ENCODE measurements at regions not wholly inside any gene's neighbourhood (a gene's known extent, or its start where the extent isn't known, plus 50 kb on each side); places are given as distances from the start of the nearest gene placed in this dataset.

DNA sequence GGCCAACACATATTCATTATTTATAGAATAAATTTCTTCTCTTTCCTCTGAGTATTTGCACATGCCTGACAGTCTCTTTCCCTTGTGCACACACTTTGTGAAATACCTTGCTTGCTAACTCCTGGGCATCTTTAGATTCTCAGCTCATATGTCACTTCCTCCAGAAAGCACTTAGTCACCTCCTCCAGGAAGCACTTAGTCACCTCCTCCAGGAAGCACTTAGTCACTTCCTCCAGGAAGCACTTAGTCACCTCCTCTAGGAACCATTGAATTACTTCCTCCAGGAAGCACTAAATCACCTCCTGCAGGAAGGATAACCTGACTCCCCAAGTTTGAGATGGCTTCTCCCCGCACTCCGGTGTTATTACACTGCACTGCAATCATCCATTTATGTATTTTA lies 462.5 kb upstream of the EEF2KMT start:
- no peak for DNase-seq (ENCODE audit: low read depth, low spot score)

DNA sequence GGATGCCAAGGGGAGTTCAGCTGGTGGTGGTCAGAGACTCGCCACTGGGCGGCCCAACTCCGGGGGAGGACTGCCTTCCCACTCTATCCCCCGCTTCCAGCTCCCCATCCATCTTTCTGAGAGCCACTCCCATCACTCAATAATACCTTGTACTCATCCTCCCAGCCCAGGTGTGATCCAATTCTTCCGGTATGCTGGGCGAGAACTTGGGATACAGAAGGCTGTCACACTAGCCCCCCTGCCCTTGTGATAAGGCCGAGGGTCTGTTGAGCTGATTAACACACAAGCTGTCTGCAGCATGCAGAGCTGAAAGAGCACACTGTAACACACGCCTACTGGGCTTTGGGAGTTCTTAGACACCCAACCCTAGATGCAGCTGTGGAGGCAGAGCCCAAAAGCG lies 460.4 kb upstream of the EEF2KMT start:
- DNase-seq (ENCODE audit: low read depth, low spot score): no peak

DNA sequence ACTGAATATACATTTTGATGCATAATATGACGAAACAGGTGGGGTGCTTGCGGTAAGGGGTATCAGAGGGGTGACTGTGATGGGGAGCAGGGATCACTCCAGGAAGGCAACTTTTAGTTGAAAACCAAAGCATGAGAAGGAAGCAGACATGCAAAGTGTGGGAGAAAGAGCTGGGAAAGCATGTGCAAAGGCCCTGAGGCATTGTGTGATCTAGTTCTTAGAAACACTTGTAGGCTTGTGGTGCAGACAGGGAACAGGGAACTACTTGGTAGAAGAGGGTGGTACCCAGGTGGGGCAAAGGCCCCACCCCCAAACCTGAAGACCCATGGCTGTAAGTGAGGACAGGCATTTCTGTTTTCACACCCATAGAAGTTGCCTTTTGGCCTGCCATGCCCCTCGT lies 459.9 kb upstream of the EEF2KMT start:
- DNase-seq (ENCODE audit: low read depth, low spot score): no peak

DNA sequence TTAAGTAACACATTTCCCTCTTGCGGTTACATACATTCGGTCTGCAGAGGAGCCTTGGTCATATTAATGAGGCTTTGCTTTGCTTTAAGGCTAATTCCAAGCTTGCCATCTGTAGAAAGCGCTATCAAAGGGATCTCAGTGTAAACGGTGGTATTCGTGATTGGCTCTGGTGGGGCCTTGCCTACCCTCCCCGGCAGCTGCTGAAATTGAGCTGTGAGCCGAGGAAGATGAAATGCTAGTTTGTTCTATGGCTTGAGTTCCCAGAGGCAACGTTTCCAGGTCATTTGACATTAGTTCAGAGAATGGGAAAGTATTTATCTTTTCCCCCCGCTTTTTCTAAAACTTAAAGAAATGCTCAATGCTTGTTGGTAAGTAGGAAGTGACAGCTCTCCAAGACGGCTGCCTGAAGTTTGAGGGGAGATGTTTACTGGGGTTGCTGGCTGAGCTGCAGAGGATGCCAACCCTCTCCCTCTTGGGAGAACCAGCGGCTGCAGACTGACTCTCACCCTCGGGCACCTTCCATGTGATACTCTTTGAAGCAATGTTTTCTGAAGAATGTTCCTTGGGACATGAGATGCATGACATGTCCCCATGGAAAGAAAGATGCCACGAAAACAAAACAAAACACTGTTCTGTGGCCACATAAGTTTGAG lies 458.7 kb upstream of the EEF2KMT start:
- no peak for DNase-seq (ENCODE audit: low read depth, low spot score)

DNA sequence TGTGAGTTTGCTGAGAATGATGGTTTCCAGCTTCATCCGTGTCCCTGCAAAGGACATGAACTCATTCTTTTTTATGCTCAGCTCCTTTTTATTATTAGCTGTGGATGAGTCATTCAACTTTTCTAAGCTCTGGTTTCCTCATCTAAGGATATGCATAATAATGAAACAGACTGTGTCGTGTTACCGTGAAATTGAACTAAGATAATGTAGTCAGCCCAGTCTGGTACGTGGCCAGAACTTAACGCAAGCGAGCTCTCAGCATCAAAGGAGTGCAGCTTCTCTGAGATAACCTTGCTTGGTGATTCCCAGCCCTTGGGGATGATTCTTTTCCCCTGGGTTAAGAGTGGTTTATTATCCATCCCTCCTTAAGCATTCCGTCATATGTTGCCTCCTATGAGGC lies 454.3 kb upstream of the EEF2KMT start:
- DNase-seq (ENCODE audit: low read depth, low spot score): no peak

DNA sequence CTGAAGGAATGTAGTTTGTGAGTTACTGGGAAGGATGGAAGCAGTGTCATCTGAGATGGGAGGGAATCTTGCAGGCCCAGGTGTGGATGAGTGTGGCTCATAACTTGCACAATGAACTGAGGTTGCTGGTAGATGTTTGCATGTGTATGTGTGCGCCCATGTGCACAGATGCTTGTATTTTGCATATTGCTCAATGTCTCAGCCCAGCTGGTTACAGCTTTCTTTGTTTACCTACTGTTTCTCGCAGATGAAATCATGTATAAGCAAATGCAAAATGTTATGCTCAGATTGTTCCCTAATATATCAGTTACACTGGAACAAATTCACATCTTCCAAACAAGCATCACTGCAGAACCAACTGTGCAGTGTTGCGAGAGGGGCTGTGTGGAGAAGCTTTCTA lies 452.2 kb upstream of the EEF2KMT start:
- DNase-seq (ENCODE audit: low read depth, low spot score): no peak

DNA sequence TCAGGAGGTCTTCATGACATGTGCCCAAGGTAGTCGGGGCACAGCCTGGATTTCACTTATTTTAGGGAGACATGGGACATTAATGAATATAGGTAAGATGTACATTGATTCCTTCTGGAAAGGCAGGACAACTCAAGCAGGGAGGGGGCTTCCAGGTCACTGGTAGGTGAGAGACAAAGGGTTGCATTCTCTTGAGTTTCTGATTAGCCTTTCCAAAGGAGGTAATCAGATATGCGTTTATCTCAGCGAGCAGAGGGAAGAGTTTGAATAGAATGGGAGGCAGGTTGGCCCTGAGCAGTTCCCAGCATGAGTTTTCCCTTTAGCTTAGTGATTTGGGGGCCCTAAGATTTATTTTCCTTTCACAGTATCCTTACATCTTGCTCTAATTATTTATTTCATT lies 443.8 kb upstream of the EEF2KMT start:
- no peak for DNase-seq (ENCODE audit: low read depth, low spot score)

DNA sequence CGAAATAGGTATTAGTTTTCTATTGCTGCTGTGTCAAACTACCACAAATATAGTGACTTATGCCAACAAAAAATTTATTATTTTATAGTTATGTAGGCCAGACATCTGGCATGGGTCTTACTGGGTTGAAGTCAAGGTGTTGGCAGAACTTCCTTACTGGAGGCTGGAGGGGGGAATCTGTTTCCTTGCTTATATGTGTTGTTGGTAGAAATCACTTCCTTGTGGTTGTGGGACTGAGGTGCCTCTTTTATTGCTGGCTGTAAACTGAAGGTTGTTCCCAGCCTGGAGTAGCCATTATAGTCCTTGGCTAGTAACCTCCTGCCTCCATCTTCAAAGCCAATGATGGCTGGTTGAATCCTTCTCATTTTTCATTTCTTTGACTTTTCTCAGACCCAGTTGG lies 439.8 kb upstream of the EEF2KMT start:
- no peak for DNase-seq (ENCODE audit: low read depth, low spot score)

DNA sequence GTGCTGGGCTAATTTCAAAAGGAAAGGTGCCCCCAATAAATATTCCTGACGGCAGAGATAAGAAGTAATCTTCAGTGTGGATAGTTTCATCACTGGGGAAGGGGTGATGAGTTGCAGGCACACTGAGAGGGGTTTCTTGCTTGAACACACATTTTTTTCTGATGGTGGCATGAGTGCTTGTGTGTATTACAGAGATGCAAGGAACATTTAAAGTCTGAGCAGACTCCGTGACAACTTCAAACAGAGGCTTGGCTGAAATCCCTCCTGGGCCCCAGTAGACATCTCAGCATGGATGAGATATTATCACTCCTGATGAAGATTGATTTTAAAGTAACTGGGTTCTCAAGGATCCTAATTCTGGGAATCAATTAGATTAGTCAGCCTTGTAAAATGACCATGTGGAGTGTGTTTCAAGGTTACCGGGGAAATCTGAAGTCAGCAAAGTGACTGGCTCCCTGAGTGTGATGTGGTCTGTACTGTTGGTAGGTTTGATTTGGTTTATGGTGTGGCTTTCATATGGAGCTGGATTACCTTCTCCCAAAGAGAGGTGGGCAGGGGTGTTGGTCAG lies 435.8 kb upstream of the EEF2KMT start:
- no peak for DNase-seq (ENCODE audit: low read depth, low spot score)

DNA sequence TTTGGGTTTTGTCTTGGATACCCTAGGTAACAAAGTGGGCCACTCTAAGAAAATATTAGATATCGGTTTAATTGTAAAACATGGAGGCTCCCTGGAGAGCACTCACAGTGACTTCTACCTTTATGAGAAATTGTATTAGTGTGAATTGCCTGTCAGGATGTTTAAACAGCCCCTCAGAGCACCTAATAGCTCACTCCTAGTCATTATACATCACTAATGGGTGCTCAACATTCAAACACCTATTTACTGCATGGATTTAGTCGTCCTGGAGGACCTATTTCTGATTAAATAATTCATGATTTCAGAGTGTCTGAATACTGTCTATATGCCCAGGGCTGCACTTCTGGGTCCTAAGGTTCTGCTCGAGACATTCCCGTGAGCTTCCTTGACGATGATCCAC lies 430.2 kb upstream of the EEF2KMT start:
- DNase-seq (ENCODE audit: low read depth, low spot score): no peak

DNA sequence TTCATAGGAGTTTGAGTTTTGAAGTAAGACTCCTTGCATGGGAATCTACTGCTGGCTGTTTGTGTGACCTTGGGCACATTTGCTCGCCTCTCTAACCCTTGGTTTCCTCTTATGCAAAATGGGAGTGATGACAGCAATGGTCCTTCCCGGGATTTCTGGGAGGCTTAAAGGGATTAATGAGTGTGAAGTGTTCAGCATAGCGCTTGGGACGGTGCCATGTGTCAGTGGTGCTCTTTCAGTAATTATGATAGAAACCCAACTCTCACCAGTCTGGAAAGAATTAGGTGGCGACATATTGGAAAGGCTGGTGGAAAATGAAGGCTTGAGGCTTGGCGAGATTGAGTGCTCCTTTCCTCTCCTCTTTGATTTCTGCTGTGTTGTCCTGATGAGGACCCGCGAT lies 429.2 kb upstream of the EEF2KMT start:
- DNase-seq (ENCODE audit: low read depth, low spot score): no peak

DNA sequence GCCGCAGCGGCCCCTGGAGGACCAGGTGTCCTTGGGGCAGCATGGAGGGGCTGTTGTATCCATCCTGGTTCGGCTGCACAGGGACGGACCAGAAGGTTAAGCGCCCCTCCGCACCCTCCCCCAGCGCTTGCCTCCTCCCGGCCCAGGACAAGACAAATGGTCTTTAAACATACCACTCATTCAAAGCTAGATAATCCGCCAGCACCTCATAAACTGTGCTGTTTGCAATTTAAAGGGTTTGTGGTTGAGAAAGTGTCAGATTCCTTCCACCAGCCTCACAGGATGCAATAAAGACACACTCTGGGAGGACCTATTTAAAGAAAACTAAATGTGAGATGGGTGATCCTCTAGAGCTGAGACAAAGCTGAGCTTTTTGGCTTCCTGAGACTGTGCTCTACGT lies 426.2 kb upstream of the EEF2KMT start:
- no peak for DNase-seq (ENCODE audit: low read depth, low spot score)

DNA sequence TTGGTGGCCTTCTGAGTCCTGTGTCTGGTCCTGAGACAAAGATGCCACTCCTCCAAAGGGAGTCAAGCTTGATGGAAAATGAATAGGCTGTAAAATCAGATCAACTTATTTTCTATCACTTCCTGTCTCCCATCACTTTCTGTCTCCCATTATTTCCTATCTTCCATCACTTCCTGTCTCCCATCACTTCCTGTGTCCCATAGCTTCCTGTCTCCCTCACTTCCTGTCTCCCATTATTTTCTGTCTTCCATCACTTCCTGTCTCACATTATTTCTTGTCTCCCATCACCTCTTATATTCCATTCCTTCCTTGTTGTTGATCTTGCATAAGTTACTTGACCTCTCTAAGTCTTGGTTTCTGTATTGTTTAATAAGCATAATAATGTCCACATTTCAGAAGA lies 418.5 kb upstream of the EEF2KMT start:
- no peak for DNase-seq (ENCODE audit: low read depth, low spot score)

DNA sequence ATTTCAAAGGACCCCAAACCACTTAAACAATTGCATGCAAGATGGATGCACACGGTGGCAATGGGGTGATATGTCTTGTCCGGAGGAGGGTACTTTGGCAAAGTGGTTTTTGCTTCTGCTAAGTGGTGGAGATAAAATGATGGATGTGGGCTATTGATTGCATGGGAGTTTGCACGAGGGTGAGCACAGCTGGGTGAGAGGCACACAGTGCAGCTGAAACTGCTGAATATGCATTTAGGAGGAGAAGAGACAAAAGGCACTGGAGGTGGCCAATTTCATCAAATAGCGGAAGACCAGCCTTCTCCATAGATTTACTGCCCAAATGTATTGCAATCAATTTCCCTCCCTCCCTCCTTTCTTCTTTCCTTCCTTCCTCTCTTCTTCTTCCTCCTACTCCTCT lies 414.4 kb upstream of the EEF2KMT start:
- no peak for DNase-seq (ENCODE audit: low read depth, low spot score)

DNA sequence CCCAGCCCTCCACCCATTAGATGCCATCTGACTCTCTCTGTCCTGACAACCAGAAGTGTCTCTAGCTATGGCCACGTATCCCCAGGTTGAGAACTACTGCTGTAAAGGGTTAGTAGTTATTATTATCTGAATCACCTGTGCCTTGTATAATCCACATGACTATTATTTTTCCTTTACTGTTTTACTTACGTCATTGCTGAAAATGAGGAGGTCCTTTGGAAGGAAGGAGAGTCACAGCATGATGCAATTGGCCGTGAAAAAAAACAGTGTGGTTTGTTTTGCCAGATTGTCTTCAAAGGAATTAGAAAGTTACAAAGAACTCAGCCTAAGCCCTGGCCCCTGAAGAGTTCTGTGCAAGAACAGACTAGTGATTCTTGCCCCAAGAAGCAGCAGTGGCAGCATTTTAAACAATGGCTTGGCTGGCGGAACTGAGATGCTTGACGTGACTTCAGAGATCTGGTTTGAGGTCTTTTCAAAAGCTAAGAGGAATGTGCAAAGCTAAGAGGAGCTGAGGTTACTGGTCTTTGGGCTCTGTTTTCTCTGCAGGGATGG lies 413.3 kb upstream of the EEF2KMT start:
- DNase-seq (ENCODE audit: low read depth, low spot score): no peak

DNA sequence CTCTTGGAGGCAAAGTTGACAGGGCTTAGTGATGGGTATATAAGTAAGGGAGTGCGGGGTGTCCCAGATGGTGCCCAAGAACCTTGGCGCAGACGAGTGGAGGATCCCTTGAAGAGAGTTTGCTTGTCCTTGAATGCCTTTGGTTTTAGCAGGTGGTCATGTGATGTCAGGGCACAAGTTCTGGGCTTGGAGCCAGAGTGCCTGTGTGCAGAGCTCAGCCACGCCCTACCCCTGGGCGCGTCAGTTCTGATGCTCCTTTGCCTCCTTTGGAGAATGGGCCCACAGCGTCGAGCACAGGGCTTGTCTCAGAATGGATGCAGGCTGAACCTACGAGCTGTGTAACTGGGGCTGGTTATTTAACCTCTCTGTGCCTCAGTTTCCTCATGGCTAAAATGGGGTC lies 412.2 kb upstream of the EEF2KMT start:
- DNase-seq (ENCODE audit: low read depth, low spot score): no peak

DNA sequence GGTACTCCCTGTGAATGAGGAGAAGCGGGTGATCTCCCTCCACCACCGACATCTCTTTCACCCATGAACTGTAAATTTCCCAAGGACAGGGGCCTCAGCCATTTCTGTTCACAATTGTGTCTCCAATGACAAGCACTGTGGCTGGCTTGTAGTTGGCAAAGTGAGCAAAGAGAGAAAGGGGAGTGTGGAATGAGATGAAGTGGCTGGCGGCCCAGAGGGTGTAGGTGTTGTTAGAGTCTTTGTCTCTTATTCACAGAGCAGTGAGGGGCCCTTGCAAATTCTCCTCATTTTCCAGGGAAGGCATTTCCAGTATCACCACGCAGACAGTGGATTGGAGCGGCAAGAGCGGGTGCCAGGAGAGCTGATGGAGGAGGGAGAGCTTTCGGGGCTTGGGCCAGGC lies 411.7 kb upstream of the EEF2KMT start:
- DNase-seq (ENCODE audit: low read depth, low spot score): no peak

DNA sequence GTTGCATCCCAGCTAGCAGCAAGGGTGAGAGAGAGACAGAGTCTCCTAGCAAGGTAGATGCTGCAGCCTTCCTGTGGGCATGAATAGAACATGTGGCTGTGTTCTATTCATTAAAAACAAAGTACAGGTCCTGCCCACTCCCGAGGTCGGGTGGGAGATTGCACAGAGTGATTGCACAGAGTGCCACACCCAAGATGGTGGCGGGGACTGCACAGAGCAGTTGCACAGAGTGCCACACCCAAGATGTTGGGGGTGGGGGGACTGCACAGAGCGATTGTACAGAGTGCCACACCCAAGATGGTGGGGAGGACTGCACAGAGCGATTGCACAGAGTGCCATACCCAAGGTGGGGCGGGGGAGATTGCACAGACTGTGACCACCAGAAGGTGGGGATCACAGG lies 410.8 kb upstream of the EEF2KMT start:
- DNase-seq (ENCODE audit: low read depth, low spot score): no peak

DNA sequence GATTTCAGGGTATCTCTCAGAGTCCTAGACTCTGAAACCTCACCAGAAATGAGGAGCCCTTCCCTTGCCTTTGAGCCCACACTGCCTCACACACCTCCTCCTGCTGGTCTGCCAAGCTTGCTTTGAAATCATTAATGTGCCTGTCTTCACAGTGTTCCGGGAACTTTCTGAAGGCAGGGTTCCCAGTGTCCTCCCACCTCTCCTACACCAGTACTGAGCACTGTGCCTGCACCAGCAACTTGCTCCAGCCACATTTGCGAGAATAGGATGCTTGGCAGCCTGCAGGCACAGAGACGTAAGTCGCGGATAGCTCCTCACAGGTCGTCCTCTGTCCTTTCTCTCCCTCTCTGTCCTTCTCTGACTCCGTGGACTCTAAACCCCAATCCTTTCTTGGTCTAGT lies 408.4 kb upstream of the EEF2KMT start:
- no peak for DNase-seq (ENCODE audit: low read depth, low spot score)

DNA sequence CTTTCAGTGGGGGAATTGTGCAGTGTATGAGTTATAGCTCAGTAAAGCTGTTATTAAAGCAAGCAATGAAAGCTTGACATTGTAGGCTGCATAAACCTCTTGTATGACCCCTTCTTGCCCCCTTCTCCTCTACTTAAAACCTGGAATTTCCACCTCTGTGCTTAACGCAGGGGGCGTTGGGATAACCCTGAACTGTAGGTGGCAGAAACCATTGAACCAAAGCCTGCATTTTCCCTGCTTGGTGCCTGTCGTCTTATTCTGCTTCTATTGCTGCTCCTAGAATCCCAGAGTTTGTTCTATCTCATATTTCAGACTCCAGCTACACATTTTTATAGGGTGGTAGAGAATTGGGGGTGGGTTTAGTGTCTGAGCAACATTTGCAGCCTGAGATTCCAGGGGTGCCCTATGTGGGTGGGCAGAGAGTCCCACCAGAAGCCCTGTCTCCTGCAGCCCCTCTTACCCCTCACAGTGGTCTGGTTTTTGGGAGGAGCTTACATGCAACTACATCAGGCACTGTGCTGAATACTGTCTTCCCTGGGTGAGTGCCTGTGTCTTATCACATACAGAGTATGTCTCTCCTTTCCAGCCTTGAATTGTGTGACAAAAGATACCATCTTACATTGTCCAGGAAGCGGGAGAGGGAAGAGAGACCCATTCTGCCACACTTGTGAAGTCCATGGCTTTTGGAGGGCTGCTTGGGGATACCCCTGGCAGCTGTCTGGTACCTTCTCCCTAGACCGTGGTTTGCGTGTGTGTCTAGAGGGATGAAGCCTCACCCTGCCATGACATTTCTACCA lies 407.7 kb upstream of the EEF2KMT start:
- no peak for DNase-seq (ENCODE audit: low read depth, low spot score)

DNA sequence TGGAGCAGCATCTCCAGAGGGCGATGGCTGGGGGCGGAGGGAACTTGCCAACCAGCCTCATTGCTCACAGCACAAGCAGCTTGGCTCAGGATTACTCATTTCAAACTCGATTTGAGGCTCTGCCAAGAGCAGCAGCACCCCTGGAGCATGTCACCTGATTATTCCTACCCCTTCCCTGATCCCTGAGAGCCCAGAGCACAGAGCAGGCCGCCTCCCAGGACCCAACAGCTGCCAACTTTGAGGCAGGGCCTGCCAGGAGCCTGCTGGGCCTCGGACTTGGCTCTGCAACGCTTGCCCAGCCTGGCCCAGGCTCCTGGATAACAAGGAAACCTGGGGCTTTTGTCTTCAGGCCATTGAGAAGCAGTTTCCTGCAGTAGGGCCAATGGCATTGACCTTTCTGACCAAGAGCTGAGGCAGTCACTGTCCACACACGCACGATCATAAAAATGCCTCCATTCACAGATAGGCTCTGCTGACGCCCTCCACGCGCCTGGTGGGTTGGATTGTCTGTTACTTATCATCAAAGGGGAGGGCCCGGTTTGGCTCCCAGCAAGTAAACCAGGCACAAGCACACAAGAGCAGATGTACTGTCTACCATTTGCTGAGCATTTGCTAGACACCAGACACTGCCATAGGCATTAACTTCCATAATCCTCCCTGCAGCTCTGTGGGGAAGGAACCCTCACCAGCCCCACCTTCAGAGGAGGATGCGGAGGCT lies 406.6 kb upstream of the EEF2KMT start:
- DNase-seq (ENCODE audit: low read depth, low spot score): no peak

DNA sequence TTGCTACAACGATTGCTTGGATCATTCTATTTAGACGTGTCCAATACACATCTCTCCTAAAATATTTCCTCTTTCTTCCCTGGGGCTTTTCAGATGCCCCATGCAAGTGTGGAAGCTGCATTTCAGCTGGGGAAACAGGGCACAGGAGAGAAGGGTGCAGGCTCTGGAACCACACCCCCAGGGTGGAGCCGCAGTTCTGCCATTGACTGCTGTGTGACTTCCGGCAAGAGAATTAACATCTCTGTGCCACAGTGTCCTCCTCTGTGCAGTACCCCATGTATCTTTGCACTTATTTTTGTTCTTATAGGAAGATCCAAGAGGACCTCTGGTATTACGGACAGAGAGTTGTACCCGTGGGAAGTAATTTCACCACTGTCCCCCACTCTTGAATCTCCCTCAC lies 405.3 kb upstream of the EEF2KMT start:
- no peak for DNase-seq (ENCODE audit: low read depth, low spot score)

Data from activated naive CD8-positive, alpha-beta T cell treated with anti-CD3 and anti-CD28 coated beads, Interleukin-2, amount 50 U/mL, for 16 hours (primary cell).